Neuronal stem cell (in vitro differentiated cells): ENCODE measurements at regions not wholly inside any gene's neighbourhood (a gene's known extent, or its start where the extent isn't known, plus 50 kb on each side); places are given as distances from the start of the nearest gene placed in this dataset.

ENCODE experiments used
- DNase-seq: peaks from one replicate; pipeline ENCODE4 v3.0.0-alpha.2; 2013; ENCODE audit warnings: low spot score
- H2AFZ ChIP-seq: one replicate; pipeline ENCODE4 v1.6.1; 2013; ENCODE audit warnings: mild to moderate bottlenecking, low read length, inconsistent platforms
- H2AK5ac ChIP-seq: 2 replicates; pipeline ENCODE4 v1.6.1; 2013; ENCODE audit warnings: low read depth, mild to moderate bottlenecking, inconsistent platforms, low read length, moderate library complexity, mixed read lengths
- H2BK120ac ChIP-seq: 2 replicates; pipeline ENCODE4 v1.6.1; 2013; ENCODE audit warnings: low read depth, mild to moderate bottlenecking, inconsistent platforms, low read length, moderate library complexity, mixed read lengths
- H2BK12ac ChIP-seq: one replicate; pipeline ENCODE4 v1.6.1; 2013; ENCODE audit warnings: low read length, inconsistent platforms
- H2BK15ac ChIP-seq: 2 replicates; pipeline ENCODE4 v1.6.1; 2013; ENCODE audit warnings: mild to moderate bottlenecking, low read length, inconsistent platforms, mixed read lengths
- H2BK5ac ChIP-seq: one replicate; pipeline ENCODE4 v1.6.1; 2013; ENCODE audit warnings: inconsistent platforms, mild to moderate bottlenecking, low read length, moderate library complexity
- H3K14ac ChIP-seq: one replicate; pipeline ENCODE4 v1.6.1; 2013; ENCODE audit warnings: low read length, inconsistent platforms
- H3K18ac ChIP-seq: 2 replicates; pipeline ENCODE4 v1.6.1; 2013; ENCODE audit warnings: low read length, inconsistent platforms
- H3K23ac ChIP-seq: 2 replicates; pipeline ENCODE4 v1.6.1; 2013; ENCODE audit warnings: low read depth, mild to moderate bottlenecking, mixed read lengths, low read length, inconsistent platforms; ENCODE audit not compliant: poor library complexity
- H3K27ac ChIP-seq: replicated peaks from 3 replicates; pipeline ENCODE4 v1.5.1; 2013; ENCODE audit warnings: low read length, inconsistent platforms
- H3K27me3 ChIP-seq, 3 experiments: 2 replicates each; pipeline ENCODE4 v1.6.1; 2013; ENCODE audit warnings: low read length in 3 of 3, mild to moderate bottlenecking in 2 of 3, inconsistent platforms in 1 of 3, low read depth in 1 of 3, mixed read lengths in 1 of 3, moderate library complexity in 1 of 3; ENCODE audit not compliant: control insufficient read depth in 3 of 3, insufficient read depth in 3 of 3
- H3K36me3 ChIP-seq, 2 donors: replicated peaks in 1 of 2; 2 replicates each; pipeline ENCODE4 v1.6.1; 2013; ENCODE audit warnings: low read length in 2 of 2; ENCODE audit not compliant: control insufficient read depth in 2 of 2, insufficient read depth in 2 of 2
- H3K4ac ChIP-seq: 2 replicates; pipeline ENCODE4 v1.6.1; 2013; ENCODE audit warnings: inconsistent platforms, mild to moderate bottlenecking, low read length, moderate library complexity
- H3K4me1 ChIP-seq, 2 donors: 1 replicate in 1 of 2; 2 replicates in 1 of 2; pipeline ENCODE4 v1.6.1; 2013; ENCODE audit warnings: low read length in 2 of 2, low read depth in 1 of 2; ENCODE audit not compliant: control insufficient read depth in 2 of 2, insufficient read depth in 1 of 2
- H3K4me2 ChIP-seq: one replicate; pipeline ENCODE4 v1.6.1; 2013; ENCODE audit warnings: mild to moderate bottlenecking, low read length, inconsistent platforms; ENCODE audit not compliant: insufficient read depth, poor library complexity, severe bottlenecking
- H3K4me3 ChIP-seq, 2 donors: 2 replicates each; pipeline ENCODE4 v1.5.1; 2013; ENCODE audit warnings: low read length in 2 of 2, mild to moderate bottlenecking in 2 of 2, inconsistent platforms in 1 of 2, moderate library complexity in 1 of 2
- H3K79me1 ChIP-seq: one replicate; pipeline ENCODE4 v1.6.1; 2013; ENCODE audit warnings: low read depth, mild to moderate bottlenecking, inconsistent platforms, low read length, moderate library complexity
- H3K9ac ChIP-seq: one replicate; pipeline ENCODE4 v1.6.1; 2013; ENCODE audit warnings: mild to moderate bottlenecking, low read depth, low read length, inconsistent platforms; ENCODE audit not compliant: poor library complexity
- H3K9me3 ChIP-seq, 2 donors: replicated peaks in 1 of 2; 2 replicates each; pipeline versions ENCODE3 to v1.6.1; 2013; ENCODE audit warnings: low read length in 2 of 2, mild to moderate bottlenecking in 2 of 2, inconsistent platforms in 1 of 2, low read depth in 1 of 2, mixed read lengths in 1 of 2, moderate library complexity in 1 of 2; ENCODE audit not compliant: control insufficient read depth in 2 of 2, insufficient read depth in 1 of 2
- H4K8ac ChIP-seq: one replicate; pipeline ENCODE4 v1.6.1; 2013; ENCODE audit warnings: low read depth, mild to moderate bottlenecking, inconsistent platforms, low read length, moderate library complexity
- H4K91ac ChIP-seq: one replicate; pipeline ENCODE4 v1.6.1; 2013; ENCODE audit warnings: low read length, low read depth, mild to moderate bottlenecking, inconsistent platforms; ENCODE audit not compliant: poor library complexity
- WGBS, 2 donors: extraction: QIAGEN DNeasy Blood & Tissue Kit; methylation state at CpG; one replicate each; pipeline ENCODE4 v1.1.7; 2013; ENCODE audit warnings: missing lambda C conversion rate in 2 of 2, mixed read lengths in 1 of 2; ENCODE audit not compliant: insufficient read length in 2 of 2, insufficient replicate concordance in 1 of 2; ENCODE audit errors: extremely low coverage in 2 of 2; 5-methylcytosine and 5-hydroxymethylcytosine counted together

- no peak overlapping the region for H2BK120ac ChIP-seq
- H3K4me3 ChIP-seq = no peak overlapping the region
- no peaks in the 10 kb centered on the region for H3K79me1 ChIP-seq
- no peak overlapping the region for H2AK5ac ChIP-seq
- WGBS, 2 donors = no CpG with 5 or more reads among the region's 7 CpGs
- no peak overlapping the region for H3K4me2 ChIP-seq
- H4K8ac ChIP-seq = no peak overlapping the region
- no peak overlapping the region for H3K9ac ChIP-seq
- H2AFZ ChIP-seq = no peak overlapping the region
- no peak overlapping the region for H3K4ac ChIP-seq
- no peak overlapping the region for H3K14ac ChIP-seq
- H2BK5ac ChIP-seq = no peak overlapping the region
- H4K91ac ChIP-seq = no peak overlapping the region
- no peak for DNase-seq
- H2BK15ac ChIP-seq = no peak overlapping the region
- H3K27ac ChIP-seq = no peak overlapping the region
- H3K9me3 ChIP-seq = peaks cover 4 to 6% of the 10 kb centered on the region in 2 donors
- H3K36me3 ChIP-seq = no peaks in the 10 kb centered on the region
- no peak overlapping the region for H2BK12ac ChIP-seq
- H3K4me1 ChIP-seq = peaks cover 4 to 6% of the 10 kb centered on the region in 2 donors
- no peak overlapping the region for H3K18ac ChIP-seq
- H3K23ac ChIP-seq = no peak overlapping the region
- no peaks in the 10 kb centered on the region for H3K27me3 ChIP-seq
Measured at GRCh38 chr7:82602066-82602465, 158.5 kb upstream of the CACNA2D1 start.

- Histone ChIP-seq H3K9ac (no peak overlapping the region), H2BK15ac (no peak overlapping the region), H2BK120ac (no peak overlapping the region), H3K9me3 (peaks cover 4 to 6% of the 10 kb centered on the region in 2 donors), H3K36me3 (no peaks in the 10 kb centered on the region), H2BK12ac (no peak overlapping the region), H3K4ac (no peak overlapping the region), H3K4me1 (peaks cover 4 to 6% of the 10 kb centered on the region in 2 donors), H2AK5ac (no peak overlapping the region), H3K4me3 (no peak overlapping the region), H2AFZ (no peak overlapping the region), H3K27me3 (no peaks in the 10 kb centered on the region), H3K79me1 (no peaks in the 10 kb centered on the region), H2BK5ac (no peak overlapping the region), H4K91ac (no peak overlapping the region), H4K8ac (no peak overlapping the region), H3K23ac (no peak overlapping the region), H3K14ac (no peak overlapping the region), H3K4me2 (no peak overlapping the region), H3K27ac (no peak overlapping the region), H3K18ac (no peak overlapping the region)
- WGBS, 2 donors = no CpG with 5 or more reads among the region's 3 CpGs
- DNase-seq = no peak
Measured at GRCh38 chr7:82600531-82600930, 157.0 kb upstream of the CACNA2D1 start.

- no peak overlapping the region for H4K91ac ChIP-seq
- DNase-seq = no peak
- H2BK15ac ChIP-seq = no peak overlapping the region
- no peak overlapping the region for H2BK120ac ChIP-seq
- no peak overlapping the region for H3K14ac ChIP-seq
- H3K4me3 ChIP-seq = no peak overlapping the region
- no peak overlapping the region for H2BK5ac ChIP-seq
- no peak overlapping the region for H4K8ac ChIP-seq
- H3K18ac ChIP-seq = no peak overlapping the region
- no peak overlapping the region for H3K9ac ChIP-seq
- no peak overlapping the region for H3K4ac ChIP-seq
- H2AK5ac ChIP-seq = no peak overlapping the region
- H3K79me1 ChIP-seq = no peaks in the 10 kb centered on the region
- no peak overlapping the region for H3K4me2 ChIP-seq
- H3K36me3 ChIP-seq = no peaks in the 10 kb centered on the region
- H3K27ac ChIP-seq = no peak overlapping the region
- no peak overlapping the region for H3K23ac ChIP-seq
- H2BK12ac ChIP-seq = no peak overlapping the region
- peaks cover 4 to 6% of the 10 kb centered on the region in 2 donors for H3K4me1 ChIP-seq
- H3K9me3 ChIP-seq = peaks cover 4 to 6% of the 10 kb centered on the region in 2 donors
- no peak overlapping the region for H2AFZ ChIP-seq
- H3K27me3 ChIP-seq = no peaks in the 10 kb centered on the region
Measured at GRCh38 chr7:82599895-82600294, 156.3 kb upstream of the CACNA2D1 start.

- Histone ChIP-seq H3K23ac (no peak overlapping the region), H2AFZ (no peak overlapping the region), H2BK15ac (no peak overlapping the region), H3K14ac (no peak overlapping the region), H4K8ac (no peak overlapping the region), H3K4ac (no peak overlapping the region), H3K27ac (no peak overlapping the region), H3K18ac (no peak overlapping the region), H3K36me3 (no peaks in the 10 kb centered on the region), H3K27me3 (no peaks in the 10 kb centered on the region), H3K4me2 (no peak overlapping the region), H3K4me1 (peaks cover 4 to 6% of the 10 kb centered on the region in 2 donors), H2AK5ac (no peak overlapping the region), H3K9me3 (peaks cover 4 to 6% of the 10 kb centered on the region in 2 donors), H2BK5ac (no peak overlapping the region), H3K79me1 (no peaks in the 10 kb centered on the region), H3K9ac (no peak overlapping the region), H4K91ac (no peak overlapping the region), H3K4me3 (no peak overlapping the region), H2BK120ac (no peak overlapping the region), H2BK12ac (no peak overlapping the region)
- no peak for DNase-seq
- WGBS, 2 donors = no CpG with 5 or more reads among the region's 1 CpG
Measured at GRCh38 chr7:82598958-82599357, 155.4 kb upstream of the CACNA2D1 start.
